Testis (tissue), 2 donors: ENCODE measurements at regions not wholly inside any gene's neighbourhood (a gene's known extent, or its start where the extent isn't known, plus 50 kb on each side); places are given as distances from the start of the nearest gene placed in this dataset.

Experiments used
- DNase-seq: peaks from one replicate; pipeline ENCODE4 v3.0.0-alpha.2; 2019
- H3K27ac ChIP-seq, 2 donors: fragments of 200-600 bp; sonication (generic); one replicate each; pipeline ENCODE4 v1.5.1; 2019
- H3K27me3 ChIP-seq: fragments of 200-600 bp; sonication (generic); one replicate; pipeline ENCODE4 v1.5.1; 2019
- H3K36me3 ChIP-seq: fragments of 200-600 bp; sonication (generic); one replicate; pipeline ENCODE4 v1.5.1; 2017; ENCODE audit warnings: low read depth; ENCODE audit errors: missing control alignments
- H3K4me1 ChIP-seq: fragments of 200-600 bp; sonication (generic); one replicate; pipeline ENCODE4 v1.5.1; 2019
- H3K4me3 ChIP-seq, 2 donors: fragments of 200-600 bp; sonication (generic); one replicate each; pipeline ENCODE4 v1.5.1; 2017 to 2019
- H3K9me3 ChIP-seq: fragments of 200-600 bp; sonication (generic); one replicate; pipeline ENCODE4 v1.5.1; 2017
- POLR2A ChIP-seq: fragments of 450-650 bp; IDR thresholded peaks from one replicate; pipeline ENCODE4 v1.6.1; 2017; ENCODE audit warnings: antibody characterized with exemption, mild to moderate bottlenecking, moderate library complexity
- WGBS, 2 donors: methylation state at CpG; one replicate each; pipeline ENCODE4 v1.1.5; 2018; 5-methylcytosine and 5-hydroxymethylcytosine counted together
- intact Hi-C: fragments of 100-400 bp; cut with DNase I; formaldehyde crosslinking; loops from one replicate; pipeline ENCODE4 v1.15.1; 2023; ENCODE audit warnings: low total_unique reads
- TF ChIP-seq, protein P1 (sequence below), 3 experiments: fragments of 450-650 bp in 2 of 3; fragments of 200-600 bp in 1 of 3; sonication (generic) in 1 of 3; IDR thresholded peaks; one replicate each; pipeline ENCODE4 v1.5.1; 2016 to 2019; ENCODE audit warnings: antibody characterized with exemption in 3 of 3, mild to moderate bottlenecking in 2 of 3, moderate library complexity in 1 of 3

DNA sequence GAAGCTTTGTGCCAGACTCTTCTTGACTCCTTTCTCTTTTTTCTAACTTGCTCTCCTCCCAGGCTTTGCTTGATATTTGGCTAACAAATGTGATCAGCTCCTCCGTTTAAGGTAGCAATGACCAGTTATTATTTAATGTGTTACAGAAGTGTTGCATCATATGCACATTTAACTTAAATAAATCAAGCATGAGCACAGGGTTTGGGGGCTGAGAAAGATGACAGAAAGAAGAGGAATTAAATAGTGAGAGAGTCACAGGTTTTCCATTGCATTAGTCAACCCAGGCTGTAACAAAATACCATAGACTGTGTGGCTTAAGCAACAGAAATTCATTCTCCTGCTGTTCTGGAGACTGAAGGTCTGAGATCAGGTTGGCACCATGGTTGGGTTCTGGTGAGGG is 343.8 kb downstream of the RPRM start:
- no peak for TF ChIP-seq POLR2A
- TF ChIP-seq, protein P1, sequence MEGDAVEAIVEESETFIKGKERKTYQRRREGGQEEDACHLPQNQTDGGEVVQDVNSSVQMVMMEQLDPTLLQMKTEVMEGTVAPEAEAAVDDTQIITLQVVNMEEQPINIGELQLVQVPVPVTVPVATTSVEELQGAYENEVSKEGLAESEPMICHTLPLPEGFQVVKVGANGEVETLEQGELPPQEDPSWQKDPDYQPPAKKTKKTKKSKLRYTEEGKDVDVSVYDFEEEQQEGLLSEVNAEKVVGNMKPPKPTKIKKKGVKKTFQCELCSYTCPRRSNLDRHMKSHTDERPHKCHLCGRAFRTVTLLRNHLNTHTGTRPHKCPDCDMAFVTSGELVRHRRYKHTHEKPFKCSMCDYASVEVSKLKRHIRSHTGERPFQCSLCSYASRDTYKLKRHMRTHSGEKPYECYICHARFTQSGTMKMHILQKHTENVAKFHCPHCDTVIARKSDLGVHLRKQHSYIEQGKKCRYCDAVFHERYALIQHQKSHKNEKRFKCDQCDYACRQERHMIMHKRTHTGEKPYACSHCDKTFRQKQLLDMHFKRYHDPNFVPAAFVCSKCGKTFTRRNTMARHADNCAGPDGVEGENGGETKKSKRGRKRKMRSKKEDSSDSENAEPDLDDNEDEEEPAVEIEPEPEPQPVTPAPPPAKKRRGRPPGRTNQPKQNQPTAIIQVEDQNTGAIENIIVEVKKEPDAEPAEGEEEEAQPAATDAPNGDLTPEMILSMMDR (IDR thresholded peaks at IDR 0.05): no peak
- DNase-seq: no peak
- H3K27ac ChIP-seq: no peak overlapping the region
- H3K9me3 ChIP-seq: no peaks in the 10 kb centered on the region
- intact Hi-C loops: no loop called here
- H3K27me3 ChIP-seq: no peaks in the 10 kb centered on the region
- no peaks in the 10 kb centered on the region for H3K36me3 ChIP-seq
- no peaks in the 10 kb centered on the region for H3K4me1 ChIP-seq
- H3K4me3 ChIP-seq: no peak overlapping the region
- 78 to 79% methylated on average over 1 of the region's 1 CpG for WGBS, 2 donors

DNA sequence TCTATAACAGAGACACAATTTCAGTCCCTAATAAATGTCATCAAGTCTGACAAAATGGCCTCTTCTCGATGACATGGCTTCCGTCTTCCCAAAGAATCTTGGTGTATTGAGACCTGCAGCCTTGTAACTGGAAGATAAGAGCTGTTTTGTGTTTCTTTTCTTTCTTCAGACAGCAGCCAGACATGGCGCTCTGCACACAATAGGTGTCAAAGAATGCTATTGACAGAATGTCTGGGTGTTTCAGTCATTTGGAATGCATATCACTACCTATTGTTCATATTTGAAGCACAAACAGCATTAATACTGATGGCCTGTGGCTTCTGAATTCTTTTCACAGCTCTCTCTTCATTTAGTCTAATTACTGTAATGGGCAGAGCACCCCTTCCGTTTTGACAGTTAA is 344.8 kb downstream of the RPRM start:
- no peaks in the 10 kb centered on the region for H3K36me3 ChIP-seq
- no peak overlapping the region for H3K4me3 ChIP-seq
- H3K27ac ChIP-seq: no peak overlapping the region
- H3K9me3 ChIP-seq: no peaks in the 10 kb centered on the region
- 93 to 94% methylated on average over 4 of the region's 4 CpGs for WGBS, 2 donors
- intact Hi-C loops: no loop called here
- TF ChIP-seq POLR2A: no peak
- TF ChIP-seq, protein P1 (IDR thresholded peaks at IDR 0.05): no peak
- no peaks in the 10 kb centered on the region for H3K27me3 ChIP-seq
- H3K4me1 ChIP-seq: no peaks in the 10 kb centered on the region
- DNase-seq: no peak

DNA sequence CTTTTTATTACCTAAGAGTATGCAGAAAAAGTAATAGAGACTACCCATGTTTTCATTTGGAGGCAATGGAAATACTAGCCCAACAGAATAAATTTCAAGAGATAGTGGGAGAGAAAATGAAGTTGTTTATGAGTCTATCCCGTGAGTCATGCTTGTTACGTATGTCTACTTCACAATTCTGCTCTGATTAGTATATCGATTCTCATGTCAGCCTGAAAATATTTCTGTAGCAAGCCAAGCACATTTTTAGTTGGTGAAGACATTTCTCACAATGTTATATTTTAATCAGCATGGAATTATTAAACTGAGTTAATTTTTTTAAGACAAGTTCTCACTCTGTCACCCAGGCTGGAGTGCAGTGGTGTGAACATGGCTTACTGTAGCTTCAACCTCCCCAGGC is 346.1 kb downstream of the RPRM start:
- 84 to 85% methylated on average over 3 of the region's 3 CpGs for WGBS, 2 donors
- DNase-seq: no peak

DNA sequence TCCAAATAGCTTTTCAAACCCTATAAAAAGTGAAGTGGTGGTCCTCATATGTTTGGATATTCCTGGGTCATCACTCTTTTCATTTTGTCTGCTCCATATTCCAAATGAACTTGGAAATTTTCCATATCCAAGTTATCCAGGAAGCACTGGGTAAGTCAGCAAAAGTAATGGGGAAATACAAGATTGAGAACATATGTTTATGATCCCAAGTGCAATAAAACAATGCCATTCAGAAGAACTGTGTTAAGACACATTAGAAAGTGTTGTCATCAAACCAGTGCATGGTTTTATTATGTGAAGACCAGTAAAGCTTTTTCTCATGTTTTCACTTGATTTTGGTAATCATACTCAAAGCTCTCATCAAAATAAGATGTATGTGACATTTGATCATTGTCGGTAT is 363.4 kb downstream of the RPRM start:
- WGBS, 2 donors: 89 to 100% methylated on average over 1 of the region's 1 CpG
- intact Hi-C loops: no loop called here
- TF ChIP-seq POLR2A: no peak
- TF ChIP-seq, protein P1 (IDR thresholded peaks at IDR 0.05): no peak

More for the DNA sequence above, 346.1 kb downstream of the RPRM start:
- intact Hi-C loops: no loop called here
- H3K36me3 ChIP-seq: no peaks in the 10 kb centered on the region
- no peak overlapping the region for H3K4me3 ChIP-seq
- TF ChIP-seq POLR2A: no peak
- TF ChIP-seq, protein P1 (IDR thresholded peaks at IDR 0.05): no peak
- H3K4me1 ChIP-seq: no peaks in the 10 kb centered on the region
- no peaks in the 10 kb centered on the region for H3K27me3 ChIP-seq
- H3K27ac ChIP-seq: no peak overlapping the region
- no peaks in the 10 kb centered on the region for H3K9me3 ChIP-seq

DNA sequence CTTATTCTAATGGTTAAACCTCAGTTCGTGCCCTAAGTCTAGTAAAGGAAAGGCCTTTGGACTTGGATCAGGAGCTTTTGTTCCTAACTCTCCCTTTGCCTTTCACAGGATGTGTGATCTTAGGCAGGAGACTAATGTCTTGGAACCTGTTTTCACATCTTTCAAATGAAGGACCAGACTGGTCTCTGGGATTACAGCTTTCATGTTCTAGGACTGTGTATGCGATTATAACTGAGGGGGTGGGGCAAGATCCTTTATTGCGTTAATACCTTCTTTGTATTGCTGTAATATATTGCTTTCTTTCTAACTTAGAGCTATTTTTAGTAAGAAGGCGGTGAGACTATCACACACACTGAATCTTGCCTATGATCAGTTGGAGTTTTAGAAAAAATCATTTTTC is 368.1 kb downstream of the RPRM start:
- Histone ChIP-seq H3K4me3 (no peak overlapping the region), H3K27ac (no peak overlapping the region), H3K9me3 (no peaks in the 10 kb centered on the region), H3K36me3 (no peaks in the 10 kb centered on the region), H3K4me1 (no peaks in the 10 kb centered on the region), H3K27me3 (no peaks in the 10 kb centered on the region)
- TF ChIP-seq, protein P1 (IDR thresholded peaks at IDR 0.05): no peak
- no peak for TF ChIP-seq POLR2A
- 76 to 77% methylated on average over 4 of the region's 4 CpGs for WGBS, 2 donors
- DNase-seq: no peak
- intact Hi-C loops: no loop called here

More for the DNA sequence above, 363.4 kb downstream of the RPRM start:
- DNase-seq: no peak
- no peaks in the 10 kb centered on the region for H3K36me3 ChIP-seq
- H3K9me3 ChIP-seq: no peaks in the 10 kb centered on the region
- no peaks in the 10 kb centered on the region for H3K27me3 ChIP-seq
- no peak overlapping the region for H3K4me3 ChIP-seq
- H3K27ac ChIP-seq: no peak overlapping the region
- no peaks in the 10 kb centered on the region for H3K4me1 ChIP-seq
